ENCODE measurements at regions not wholly inside any gene's neighbourhood (a gene's known extent, or its start where the extent isn't known, plus 50 kb on each side); places are given as distances from the start of the nearest gene placed in this dataset.
A peak's percentile ranks its signal among the peaks of the same experiment; 100 is the strongest.
"Not testable (repeated sequence)": the region's sequence is repeated elsewhere in the genome, so short reads cannot be mapped to it uniquely, and the experiment has no call there.

DNA sequence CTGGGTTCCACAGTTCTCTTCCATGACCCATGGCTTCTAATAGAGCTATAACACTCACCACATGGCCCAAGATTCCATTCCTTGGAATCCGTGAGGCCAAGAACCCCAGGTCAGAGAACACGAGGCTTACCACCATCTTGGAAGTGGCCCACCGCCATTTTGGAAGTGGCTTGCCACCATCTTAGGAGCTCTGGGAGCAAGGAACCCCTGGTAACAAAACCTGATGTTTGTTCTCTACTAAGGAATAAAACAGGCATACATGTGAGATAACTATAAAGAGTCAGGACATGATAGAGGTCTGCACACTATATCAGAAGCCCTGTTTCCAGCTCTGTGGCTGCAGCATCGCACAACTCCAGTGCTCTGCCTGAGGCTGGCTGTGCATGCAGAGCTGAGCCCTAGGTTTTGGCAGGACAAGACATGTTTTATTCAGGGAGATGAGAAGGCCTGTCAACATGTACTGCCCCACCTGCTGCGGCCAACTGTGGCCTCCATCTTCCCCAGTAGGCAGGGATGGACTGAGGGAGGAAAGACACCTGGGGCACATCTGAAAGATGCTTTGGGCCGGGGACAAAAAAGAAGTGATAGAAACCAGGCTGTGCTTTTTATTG lies 344.9 kb downstream of the DAD1 start:
- H3K9me3 ChIP-seq (replicated peaks in 1 of 2; ENCODE audit: control insufficient read depth in 1 of 2, insufficient read depth in 1 of 2, low read length in 2 of 2): no peaks in the 10 kb centered on the region
- H2AFZ ChIP-seq (ENCODE audit: insufficient read depth, low read depth, low read length, poor library complexity, severe bottlenecking): no peak overlapping the region
- H3K4me3 ChIP-seq (replicated peaks in 1 of 3; ENCODE audit: low read depth in 2 of 3, low read length in 3 of 3): no peak overlapping the region
- Mint-ChIP-seq H3K27ac (no peak overlapping the region), H3K9me3 (peaks cover 0 to 1% (median 0%) of the 10 kb centered on the region in 7 donors), H3K4me1 (peaks cover 9% of the 10 kb centered on the region), H3K4me3 (no peak overlapping the region), H3K27me3 (ENCODE audit: low read depth in 3 of 3) (no peaks in the 10 kb centered on the region), H3K36me3 (no peaks in the 10 kb centered on the region)
- H3K4me2 ChIP-seq (replicated peaks; ENCODE audit: extremely low read depth, low read length, poor library complexity, severe bottlenecking): no peak overlapping the region
- no peak for DNase-seq
- H3K4me1 ChIP-seq (ENCODE audit: control insufficient read depth in 1 of 2, insufficient read depth in 2 of 2, low read length in 2 of 2): no peaks in the 10 kb centered on the region
- no peaks in the 10 kb centered on the region for H3K27me3 ChIP-seq (ENCODE audit: control insufficient read depth in 2 of 2, insufficient read depth in 2 of 2, low read length in 2 of 2)
- TF ChIP-seq CTCF (IDR thresholded peaks at IDR 0.05): no peak
- 100% methylated on average over 3 of the region's 6 CpGs for WGBS (ENCODE audit: insufficient coverage)
- no peak overlapping the region for H3K27ac ChIP-seq (ENCODE audit: low read depth in 1 of 2, low read length in 2 of 2)
- no peak overlapping the region for H3K9ac ChIP-seq (ENCODE audit: insufficient read depth, low read length, poor library complexity, severe bottlenecking)
- intact Hi-C loops (cut with micrococcal nuclease): no loop called here
- no peaks in the 10 kb centered on the region for H3K79me2 ChIP-seq (ENCODE audit: insufficient read depth, low read length)
- H3K36me3 ChIP-seq (replicated peaks in 1 of 2; ENCODE audit: control insufficient read depth in 1 of 2, insufficient read depth in 2 of 2, low read length in 2 of 2): no peaks in the 10 kb centered on the region
- H4K20me1 ChIP-seq (ENCODE audit: insufficient read depth, low read length): no peaks in the 10 kb centered on the region

DNA sequence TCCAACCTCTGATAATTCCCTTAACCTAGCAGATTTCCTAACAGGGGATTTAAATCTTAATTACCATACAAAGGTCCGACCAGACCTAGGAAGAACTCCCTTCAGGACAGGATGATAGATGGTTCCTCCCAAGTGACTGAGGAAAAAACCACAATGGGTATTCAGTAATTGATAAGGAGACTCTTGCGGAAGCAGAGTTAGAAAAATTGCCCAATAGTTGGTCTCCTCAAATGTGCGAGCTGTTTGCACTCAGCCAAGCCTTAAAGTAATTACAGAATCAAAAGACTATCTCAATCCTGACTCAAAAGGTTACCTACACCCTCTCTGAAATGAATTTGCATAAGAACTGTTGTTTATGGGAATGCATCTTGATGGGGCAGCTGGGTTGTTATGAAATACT lies 350.7 kb downstream of the DAD1 start:
- WGBS (ENCODE audit: insufficient coverage): no CpG with 5 or more reads among the region's 3 CpGs
- H3K9me3 ChIP-seq (replicated peaks in 1 of 2; ENCODE audit: control insufficient read depth in 1 of 2, insufficient read depth in 1 of 2, low read length in 2 of 2); H4K20me1 ChIP-seq (ENCODE audit: insufficient read depth, low read length); H3K4me3 Mint-ChIP-seq; intact Hi-C loops (cut with micrococcal nuclease); H3K4me2 ChIP-seq (replicated peaks; ENCODE audit: extremely low read depth, low read length, poor library complexity, severe bottlenecking); H3K27me3 ChIP-seq (ENCODE audit: control insufficient read depth in 2 of 2, insufficient read depth in 2 of 2, low read length in 2 of 2); H3K9me3 Mint-ChIP-seq; H3K27ac ChIP-seq (ENCODE audit: low read depth in 1 of 2, low read length in 2 of 2); DNase-seq; H3K27me3 Mint-ChIP-seq (ENCODE audit: low read depth in 3 of 3); H2AFZ ChIP-seq (ENCODE audit: insufficient read depth, low read depth, low read length, poor library complexity, severe bottlenecking); H3K36me3 Mint-ChIP-seq; H3K4me1 ChIP-seq (ENCODE audit: control insufficient read depth in 1 of 2, insufficient read depth in 2 of 2, low read length in 2 of 2); H3K9ac ChIP-seq (ENCODE audit: insufficient read depth, low read length, poor library complexity, severe bottlenecking); H3K4me3 ChIP-seq (replicated peaks in 1 of 3; ENCODE audit: low read depth in 2 of 3, low read length in 3 of 3); H3K36me3 ChIP-seq (replicated peaks in 1 of 2; ENCODE audit: control insufficient read depth in 1 of 2, insufficient read depth in 2 of 2, low read length in 2 of 2); H3K79me2 ChIP-seq (ENCODE audit: insufficient read depth, low read length): not testable (repeated sequence)
- Mint-ChIP-seq H3K27ac (peak overlapping the region in 1 of 7 donors; percentile 76), H3K4me1 (peaks cover 12% of the 10 kb centered on the region)

All from CD14-positive monocyte (primary cell).